Retinal pigment epithelial cell (primary cell): ENCODE measurements at regions not wholly inside any gene's neighbourhood (a gene's known extent, or its start where the extent isn't known, plus 50 kb on each side); places are given as distances from the start of the nearest gene placed in this dataset.
"Not testable (repeated sequence)": the region's sequence is repeated elsewhere in the genome, so short reads cannot be mapped to it uniquely, and the experiment has no call there.

Source experiments
- DNase-seq: peaks from one replicate; pipeline ENCODE4 v3.0.0-alpha.2; 2010; ENCODE audit warnings: low read depth
- H3K4me3 ChIP-seq: 2 replicates; pipeline ENCODE4 v1.5.1; 2011; ENCODE audit warnings: mild to moderate bottlenecking, low read length, control low read depth, moderate library complexity
- TF ChIP-seq, protein P1 (sequence below): conservative IDR thresholded peaks from 2 replicates; pipeline ENCODE4 v1.5.1; 2011; ENCODE audit warnings: low read depth, low read length, control low read depth, inconsistent platforms

DNA sequence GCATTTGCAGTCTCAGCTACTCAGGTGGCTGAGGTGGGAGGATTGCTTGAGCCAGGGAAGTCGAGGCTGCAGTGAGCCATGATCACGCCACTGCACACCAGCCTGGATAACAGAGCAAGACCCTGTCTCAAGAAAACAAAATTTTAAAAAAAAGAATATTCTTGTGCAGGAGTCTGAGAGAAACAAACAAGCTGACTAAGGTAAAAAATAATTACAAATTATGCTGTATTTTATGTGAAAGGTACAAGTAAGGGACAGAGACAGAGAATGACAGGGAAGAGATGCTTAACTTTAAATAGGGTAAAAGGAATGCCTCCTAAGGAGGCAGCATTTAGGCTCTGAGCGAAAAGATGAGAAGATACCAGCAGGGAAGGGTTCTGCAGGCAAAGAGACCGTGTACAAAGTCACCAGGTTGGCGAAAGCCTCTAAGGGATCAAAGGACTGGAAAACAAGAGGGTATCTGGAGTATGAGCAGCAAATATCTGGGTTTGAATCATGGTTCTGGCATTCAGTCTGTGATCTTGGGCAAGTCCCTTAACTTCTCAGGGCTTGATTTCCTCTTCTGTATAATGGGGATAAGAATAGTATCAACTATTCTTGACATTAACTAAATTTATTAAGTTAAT lies 106.2 kb upstream of the RHOBTB1 start:
- TF ChIP-seq, protein P1, sequence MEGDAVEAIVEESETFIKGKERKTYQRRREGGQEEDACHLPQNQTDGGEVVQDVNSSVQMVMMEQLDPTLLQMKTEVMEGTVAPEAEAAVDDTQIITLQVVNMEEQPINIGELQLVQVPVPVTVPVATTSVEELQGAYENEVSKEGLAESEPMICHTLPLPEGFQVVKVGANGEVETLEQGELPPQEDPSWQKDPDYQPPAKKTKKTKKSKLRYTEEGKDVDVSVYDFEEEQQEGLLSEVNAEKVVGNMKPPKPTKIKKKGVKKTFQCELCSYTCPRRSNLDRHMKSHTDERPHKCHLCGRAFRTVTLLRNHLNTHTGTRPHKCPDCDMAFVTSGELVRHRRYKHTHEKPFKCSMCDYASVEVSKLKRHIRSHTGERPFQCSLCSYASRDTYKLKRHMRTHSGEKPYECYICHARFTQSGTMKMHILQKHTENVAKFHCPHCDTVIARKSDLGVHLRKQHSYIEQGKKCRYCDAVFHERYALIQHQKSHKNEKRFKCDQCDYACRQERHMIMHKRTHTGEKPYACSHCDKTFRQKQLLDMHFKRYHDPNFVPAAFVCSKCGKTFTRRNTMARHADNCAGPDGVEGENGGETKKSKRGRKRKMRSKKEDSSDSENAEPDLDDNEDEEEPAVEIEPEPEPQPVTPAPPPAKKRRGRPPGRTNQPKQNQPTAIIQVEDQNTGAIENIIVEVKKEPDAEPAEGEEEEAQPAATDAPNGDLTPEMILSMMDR = no peak
- DNase-seq = no peak
- H3K4me3 ChIP-seq = no peak overlapping the region

DNA sequence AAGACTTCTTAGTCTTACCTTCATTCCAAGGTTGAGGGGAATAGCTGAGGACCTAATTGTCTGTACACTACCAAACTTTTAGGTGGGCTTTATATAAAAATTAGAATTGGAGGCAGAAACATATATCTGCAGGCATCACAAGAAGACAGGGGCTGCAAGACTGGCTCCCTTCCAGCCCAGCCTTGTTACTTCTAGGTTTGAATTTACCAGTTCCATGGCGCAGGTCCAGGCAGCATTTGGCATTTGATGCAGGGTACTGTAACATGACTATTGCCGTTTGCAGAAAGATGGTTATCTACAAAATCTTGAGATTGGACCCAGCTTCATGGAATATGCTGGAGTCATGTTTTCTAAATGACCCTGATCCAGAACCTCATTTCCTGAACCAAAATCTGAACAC lies 105.4 kb upstream of the RHOBTB1 start:
- TF ChIP-seq, protein P1 = no peak
- DNase-seq = no peak
- no peak overlapping the region for H3K4me3 ChIP-seq

DNA sequence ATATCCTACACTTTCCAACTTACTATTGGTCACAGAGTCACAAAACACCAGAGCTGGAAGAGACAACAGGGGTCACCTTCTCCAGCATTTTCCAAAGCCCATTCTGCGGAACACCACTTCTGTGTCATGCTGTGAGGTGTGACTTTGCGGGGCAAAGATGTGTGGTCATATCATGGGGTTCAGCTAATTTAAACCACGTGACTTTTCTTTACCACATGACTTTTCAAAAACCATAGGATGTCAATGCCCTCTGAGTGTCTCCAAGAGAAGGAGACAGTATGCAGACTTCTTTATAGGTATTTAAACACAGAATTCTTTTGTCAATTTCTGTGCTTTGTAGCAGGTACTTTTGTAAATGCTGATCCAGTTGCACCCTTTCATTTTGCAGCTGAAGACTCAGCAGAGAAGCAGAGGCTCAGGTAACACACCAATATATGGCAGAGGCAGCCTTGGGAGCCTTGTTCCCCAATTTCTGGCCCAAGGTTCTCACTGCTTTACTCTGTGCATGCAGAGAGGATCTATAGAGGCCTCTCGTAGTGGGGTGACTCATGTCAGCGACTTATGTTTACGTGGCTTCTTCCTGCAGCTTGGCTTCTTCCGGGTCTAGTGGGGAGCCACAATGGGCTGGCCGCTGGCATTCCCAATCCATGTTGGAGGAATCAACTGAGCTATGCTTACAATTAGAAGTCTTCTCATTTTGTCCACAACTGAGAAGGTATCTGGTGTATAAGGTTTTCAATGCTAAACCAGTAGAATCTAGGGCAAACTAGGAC lies 104.0 kb upstream of the RHOBTB1 start:
- no peak overlapping the region for H3K4me3 ChIP-seq
- no peak for DNase-seq
- TF ChIP-seq, protein P1 = no peak

DNA sequence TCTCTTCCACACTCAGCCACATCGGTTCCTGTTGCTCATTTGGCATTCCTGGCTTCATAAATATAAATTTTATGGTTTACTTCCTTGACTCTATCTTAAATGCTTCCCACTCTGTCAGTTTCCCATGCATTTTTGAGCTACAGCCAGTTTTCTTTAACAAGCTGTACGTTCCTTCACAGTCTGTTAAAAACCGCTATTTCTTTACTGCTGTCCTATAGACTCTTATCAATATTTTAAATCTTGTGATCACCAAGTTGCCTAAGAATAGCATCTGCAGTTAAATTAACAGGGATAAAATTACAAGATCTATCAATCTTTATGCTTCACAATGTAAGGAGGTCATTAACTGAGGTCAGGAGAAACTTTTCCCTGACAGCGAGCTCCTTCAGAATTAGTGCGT lies 103.1 kb upstream of the RHOBTB1 start:
- no peak for DNase-seq
- no peak overlapping the region for H3K4me3 ChIP-seq
- TF ChIP-seq, protein P1 = no peak

DNA sequence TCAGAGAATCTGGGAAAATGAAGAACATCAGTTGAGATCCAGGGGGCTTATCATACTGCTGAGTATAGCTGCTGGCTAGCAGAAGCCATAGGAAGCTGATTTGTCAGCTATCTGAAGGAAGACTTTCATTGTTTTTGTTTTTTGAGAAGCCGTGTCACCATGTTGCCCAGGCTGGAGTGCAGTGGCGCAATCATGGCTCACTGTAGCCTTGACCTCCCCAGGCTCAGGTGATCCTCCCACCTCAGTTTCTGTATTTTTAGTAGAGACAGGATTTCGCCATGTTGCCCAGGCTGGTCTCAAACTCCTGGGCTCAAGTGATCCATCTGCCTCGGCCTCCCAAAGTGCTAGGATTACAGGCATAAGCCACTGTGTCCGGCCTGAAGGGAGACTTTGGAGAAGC lies 101.5 kb upstream of the RHOBTB1 start:
- not testable (repeated sequence) for H3K4me3 ChIP-seq, DNase-seq

DNA sequence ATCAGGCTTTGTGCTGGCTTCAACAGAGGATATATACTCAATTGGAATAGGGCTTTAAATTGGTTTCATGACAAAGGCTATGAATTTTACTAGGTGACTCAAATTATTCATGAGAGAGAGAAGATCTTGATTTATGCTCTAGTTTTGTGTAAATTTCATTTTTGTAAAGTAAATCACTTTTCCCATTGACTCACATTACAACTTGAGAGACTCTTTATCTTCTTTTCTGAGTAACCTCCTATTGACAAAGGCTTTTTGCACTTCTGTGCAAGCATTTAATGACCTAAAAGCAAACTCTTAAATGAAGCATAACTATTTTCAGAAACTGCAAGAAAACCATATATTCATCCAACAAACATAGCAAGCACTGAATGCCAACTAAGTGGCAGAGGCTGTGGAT lies 98.5 kb upstream of the RHOBTB1 start:
- TF ChIP-seq, protein P1 = no peak
- no peak for DNase-seq

DNA sequence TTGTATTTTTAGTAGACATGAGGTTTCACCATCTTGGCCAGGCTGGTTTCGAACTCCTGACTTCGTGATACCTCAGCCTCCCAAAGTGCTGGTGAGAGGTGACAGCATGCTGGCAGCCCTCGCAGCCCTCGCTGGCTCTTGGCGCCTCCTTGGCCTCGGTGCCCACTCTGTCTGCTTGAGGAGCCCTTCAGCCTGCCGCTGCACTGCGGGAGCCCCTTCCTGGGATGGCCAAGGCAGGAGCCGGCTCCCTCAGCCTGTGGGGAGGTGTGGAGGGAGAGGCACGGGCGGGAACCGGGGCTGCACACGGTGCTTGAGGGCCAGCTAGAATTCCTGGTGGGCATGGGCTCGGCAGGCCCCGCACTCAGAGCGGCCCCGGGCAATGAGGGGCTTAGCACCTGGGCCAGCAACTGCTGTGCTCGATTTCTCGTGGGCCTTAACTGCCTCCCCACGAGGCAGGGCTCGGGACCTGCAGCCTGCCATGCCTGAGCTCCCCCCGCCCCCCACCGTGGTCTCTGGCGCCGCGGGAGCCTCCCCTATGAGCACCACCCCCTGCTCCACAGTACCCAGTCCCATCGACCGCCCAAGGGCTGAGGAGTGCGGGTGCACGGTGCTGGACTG lies 96.5 kb upstream of the RHOBTB1 start:
- no peak for DNase-seq
- TF ChIP-seq, protein P1 = no peak
- H3K4me3 ChIP-seq = no peak overlapping the region

More for the DNA sequence above, 98.5 kb upstream of the RHOBTB1 start:
- H3K4me3 ChIP-seq = no peak overlapping the region
